Inflammatory macrophage (primary cell): ENCODE measurements at regions not wholly inside any gene's neighbourhood (a gene's known extent, or its start where the extent isn't known, plus 50 kb on each side); places are given as distances from the start of the nearest gene placed in this dataset.

Experiments used
- DNase-seq, 2 donors: peaks; one replicate each; pipeline ENCODE4 v3.0.0-alpha.2; 2020 to 2022

- no peak for DNase-seq
Measured at GRCh38 chr10:128775743-128776142, 649.5 kb upstream of the MKI67 start.

GRCh38 chr10:128776673-128777252, 650.5 kb upstream of the MKI67 start:
- DNase-seq = no peak

GRCh38 chr10:128777342-128777741, 651.1 kb upstream of the MKI67 start:
- DNase-seq = no peak

- DNase-seq = no peak
Measured at GRCh38 chr10:128779416-128779815, 653.2 kb upstream of the MKI67 start.

- DNase-seq = no peak
Measured at GRCh38 chr10:128780156-128780761, 654.0 kb upstream of the MKI67 start.

- no peak for DNase-seq
Measured at GRCh38 chr10:128781637-128782036, 655.4 kb upstream of the MKI67 start.

GRCh38 chr10:128784444-128784843, 658.2 kb upstream of the MKI67 start:
- no peak for DNase-seq

GRCh38 chr10:128792426-128793140, 666.4 kb upstream of the MKI67 start:
- DNase-seq = no peak

GRCh38 chr10:128793726-128794655, 667.8 kb upstream of the MKI67 start:
- DNase-seq = no peak

GRCh38 chr10:128796396-128796912, 670.2 kb upstream of the MKI67 start:
- no peak for DNase-seq

- DNase-seq = no peak
Measured at GRCh38 chr10:128802062-128802461, 665.0 kb upstream of the MGMT start.

- no peak for DNase-seq
Measured at GRCh38 chr10:128803790-128804189, 663.3 kb upstream of the MGMT start.

GRCh38 chr10:128804411-128804810, 662.6 kb upstream of the MGMT start:
- DNase-seq = no peak

- no peak for DNase-seq
Measured at GRCh38 chr10:128808921-128809440, 658.1 kb upstream of the MGMT start.

- DNase-seq = no peak
Measured at GRCh38 chr10:128811511-128811910, 655.5 kb upstream of the MGMT start.

GRCh38 chr10:128812000-128812399, 655.0 kb upstream of the MGMT start:
- DNase-seq = no peak

GRCh38 chr10:128813574-128813973, 653.5 kb upstream of the MGMT start:
- DNase-seq = no peak

- no peak for DNase-seq
Measured at GRCh38 chr10:128814024-128814423, 653.0 kb upstream of the MGMT start.

- DNase-seq = no peak
Measured at GRCh38 chr10:128814782-128815181, 652.3 kb upstream of the MGMT start.

- no peak for DNase-seq
Measured at GRCh38 chr10:128816726-128817125, 650.3 kb upstream of the MGMT start.

GRCh38 chr10:128817636-128818035, 649.4 kb upstream of the MGMT start:
- DNase-seq = no peak

GRCh38 chr10:128820663-128821062, 646.4 kb upstream of the MGMT start:
- DNase-seq = no peak

- DNase-seq = no peak
Measured at GRCh38 chr10:128823201-128823600, 643.8 kb upstream of the MGMT start.
